ENCODE measurements at regions not wholly inside any gene's neighbourhood (a gene's known extent, or its start where the extent isn't known, plus 50 kb on each side); places are given as distances from the start of the nearest gene placed in this dataset.

GRCh38 chr6:93523365-93523764, 104.0 kb upstream of the EPHA7 start:
- H4K20me1 ChIP-seq (ENCODE audit: insufficient read depth) = no peaks in the 10 kb centered on the region
- H3K9me2 ChIP-seq = no peaks in the 10 kb centered on the region
- ChIA-PET POLR2A (no interaction called here), CTCF (no interaction called here)
- H3K27ac ChIP-seq (ENCODE audit: low read depth in 2 of 2, low read length in 1 of 2) = no peak overlapping the region
- no peak overlapping the region for H3K9ac ChIP-seq
- TF ChIP-seq RFX5 (IDR thresholded peaks at IDR 0.05; ENCODE audit: low read length) = no peak
- TF ChIP-seq TAF1 (IDR thresholded peaks at IDR 0.05; ENCODE audit: borderline replicate concordance, low read depth, low read length) = no peak
- no peak for TF ChIP-seq NRF1 (IDR thresholded peaks at IDR 0.05; ENCODE audit: low read depth, low read length)
- TF ChIP-seq FOSL2 (IDR thresholded peaks at IDR 0.05; ENCODE audit: borderline replicate concordance, low read depth) = no peak
- TF ChIP-seq USF2 (IDR thresholded peaks at IDR 0.05; ENCODE audit: borderline replicate concordance, low read depth, low read length) = no peak
- TF ChIP-seq MAX (IDR thresholded peaks at IDR 0.05; ENCODE audit: low read depth) = no peak
- no peak for TF ChIP-seq IRF3 (IDR thresholded peaks at IDR 0.05; ENCODE audit: low read depth, low read length)
- no peak for TF ChIP-seq TCF12 (IDR thresholded peaks at IDR 0.05)
- no peak for TF ChIP-seq RCOR1 (IDR thresholded peaks at IDR 0.05; ENCODE audit: low read length)
- no peak for TF ChIP-seq EZH2phosphoT487 (IDR thresholded peaks at IDR 0.05; ENCODE audit: borderline replicate concordance, low read depth)
- TF ChIP-seq MXI1 (IDR thresholded peaks at IDR 0.05; ENCODE audit: low read depth, low read length) = no peak
- no peak for TF ChIP-seq EP300 (IDR thresholded peaks at IDR 0.05; ENCODE audit: borderline replicate concordance in 1 of 2, low read depth in 1 of 2, low read length in 1 of 2)
- no peak for TF ChIP-seq JUND (IDR thresholded peaks at IDR 0.05)
- TF ChIP-seq SIN3A (IDR thresholded peaks at IDR 0.05; ENCODE audit: borderline replicate concordance, low read depth, low read length) = no peak
- 12% methylated on average over 1 of the region's 1 CpG for WGBS (ENCODE audit: low lambda C conversion rate)
- H3K79me2 ChIP-seq (ENCODE audit: insufficient read depth) = no peaks in the 10 kb centered on the region
- no peaks in the 10 kb centered on the region for H3F3A ChIP-seq (replicated peaks; ENCODE audit: insufficient read depth)
- H2AFZ ChIP-seq (ENCODE audit: low read depth) = no peak overlapping the region
- no peaks in the 10 kb centered on the region for H3K36me3 ChIP-seq (replicated peaks in 1 of 2; ENCODE audit: control insufficient read depth in 1 of 2, insufficient read depth in 2 of 2, low read length in 1 of 2)
- DNase-seq = no peak
- H3K27me3 ChIP-seq (ENCODE audit: insufficient read depth) = no peaks in the 10 kb centered on the region
- no peaks in the 10 kb centered on the region for H3K4me1 ChIP-seq (ENCODE audit: control insufficient read depth in 1 of 2, insufficient read depth in 2 of 2, low read depth in 1 of 2, low read length in 1 of 2)
- H3K4me3 ChIP-seq (ENCODE audit: low read depth in 2 of 2, low read length in 1 of 2) = no peak overlapping the region
- H3K9me3 ChIP-seq = no peaks in the 10 kb centered on the region; the same call in 1 of the 2 replicates
- no peak overlapping the region for H3K4me2 ChIP-seq

- Histone ChIP-seq H2AFZ (ENCODE audit: low read depth) (no peak overlapping the region), H4K20me1 (ENCODE audit: insufficient read depth) (no peaks in the 10 kb centered on the region), H3K79me2 (ENCODE audit: insufficient read depth) (no peaks in the 10 kb centered on the region), H3K9ac (no peak overlapping the region), H3K4me2 (no peak overlapping the region), H3K9me3 (no peaks in the 10 kb centered on the region), H3K9me2 (no peaks in the 10 kb centered on the region), H3F3A (replicated peaks; ENCODE audit: insufficient read depth) (no peaks in the 10 kb centered on the region), H3K4me3 (ENCODE audit: low read depth in 2 of 2, low read length in 1 of 2) (no peak overlapping the region), H3K27me3 (ENCODE audit: insufficient read depth) (no peaks in the 10 kb centered on the region), H3K27ac (ENCODE audit: low read depth in 2 of 2, low read length in 1 of 2) (no peak overlapping the region), H3K36me3 (replicated peaks in 1 of 2; ENCODE audit: control insufficient read depth in 1 of 2, insufficient read depth in 2 of 2, low read length in 1 of 2) (no peaks in the 10 kb centered on the region), H3K4me1 (ENCODE audit: control insufficient read depth in 1 of 2, insufficient read depth in 2 of 2, low read depth in 1 of 2, low read length in 1 of 2) (no peaks in the 10 kb centered on the region)
- POLR2A ChIA-PET = no interaction called here
- WGBS (ENCODE audit: low lambda C conversion rate) = 33% methylated on average over 2 of the region's 2 CpGs
- CTCF ChIA-PET = no interaction called here
- DNase-seq = no peak
- TF ChIP-seq RFX5 (IDR thresholded peaks at IDR 0.05; ENCODE audit: low read length) (no peak), CHD2 (IDR thresholded peaks at IDR 0.05; ENCODE audit: low read length, partially characterized antibody) (no peak), TEAD4 (IDR thresholded peaks at IDR 0.05; ENCODE audit: borderline replicate concordance, insufficient read depth) (no peak), FOSL2 (IDR thresholded peaks at IDR 0.05; ENCODE audit: borderline replicate concordance, low read depth) (no peak), FOXJ3 (CRISPR knock-in tag; IDR thresholded peaks at IDR 0.05) (no peak), USF1 (IDR thresholded peaks at IDR 0.05; ENCODE audit: borderline replicate concordance, low read depth) (no peak), USF2 (IDR thresholded peaks at IDR 0.05; ENCODE audit: borderline replicate concordance, low read depth, low read length) (no peak), REST (IDR thresholded peaks at IDR 0.05; ENCODE audit: low read depth, low read length) (no peak), SIN3A (IDR thresholded peaks at IDR 0.05; ENCODE audit: borderline replicate concordance, low read depth, low read length) (no peak), FOXM1 (IDR thresholded peaks at IDR 0.05; ENCODE audit: low read depth) (no peak), ELF1 (IDR thresholded peaks at IDR 0.05) (no peak), RAD21 (IDR thresholded peaks at IDR 0.05; ENCODE audit: low read length) (no peak)
Measured at GRCh38 chr6:93516441-93516840, 97.1 kb upstream of the EPHA7 start.

All from SK-N-SH (cell line).